Esophagus squamous epithelium (tissue), 5 donors: ENCODE measurements at regions not wholly inside any gene's neighbourhood (a gene's known extent, or its start where the extent isn't known, plus 50 kb on each side); places are given as distances from the start of the nearest gene placed in this dataset.

Experiments
- DNase-seq: peaks from one replicate; lab custom pipeline; 2025; lab: John Stamatoyannopoulos, UW
- H3K27ac ChIP-seq, 4 donors: fragments of 200-600 bp; sonication (generic); one replicate each; pipeline ENCODE4 v1.5.1; 2016 to 2019; ENCODE audit warnings: mild to moderate bottlenecking in 1 of 4
- H3K27me3 ChIP-seq, 4 donors: fragments of 200-600 bp; sonication (generic); 1 replicate in 3 of 4; 2 replicates in 1 of 4; pipeline versions ENCODE4 v1.5.1 to v1.6.0; 2017 to 2021; ENCODE audit warnings: antibody characterized with exemption in 1 of 4
- H3K36me3 ChIP-seq, 3 donors: fragments of 200-600 bp; sonication (generic); one replicate each; pipeline ENCODE4 v1.5.1; 2016 to 2019
- H3K4me1 ChIP-seq, 3 donors: fragments of 200-600 bp; sonication (generic); one replicate each; pipeline ENCODE4 v1.5.1; 2017 to 2019
- H3K4me3 ChIP-seq, 4 donors: fragments of 200-600 bp; sonication (generic); 1 replicate in 3 of 4; 2 replicates in 1 of 4; pipeline ENCODE4 v1.5.1; 2016 to 2019; ENCODE audit warnings: mild to moderate bottlenecking in 2 of 4, moderate library complexity in 1 of 4
- H3K9me3 ChIP-seq, 3 donors: fragments of 200-600 bp; sonication (generic); one replicate each; pipeline ENCODE4 v1.5.1; 2016 to 2019
- CTCF ChIP-seq, 6 experiments: fragments of 450-650 bp in 4 of 6; fragments of 200-600 bp in 2 of 6; sonication (generic) in 2 of 6; IDR thresholded peaks; one replicate each; pipeline ENCODE4 v1.5.1; 2016 to 2019; ENCODE audit warnings: antibody characterized with exemption in 6 of 6, mild to moderate bottlenecking in 4 of 6, moderate library complexity in 4 of 6
- POLR2A ChIP-seq, 4 donors: fragments of 450-650 bp; IDR thresholded peaks; one replicate each; pipeline ENCODE4 v1.6.1; 2017; ENCODE audit warnings: antibody characterized with exemption in 4 of 4, mild to moderate bottlenecking in 4 of 4, moderate library complexity in 3 of 4
- WGBS, 2 donors: methylation state at CpG; one replicate each; pipeline ENCODE4 v1.1.5; 2018; 5-methylcytosine and 5-hydroxymethylcytosine counted together
- intact Hi-C: fragments of 100-400 bp; cut with DNase I; formaldehyde crosslinking; loops from one replicate; pipeline ENCODE4 v1.15.0; 2022
- donor health status: DM: yes; HTN: yes; CAD: no.

- Histone ChIP-seq H3K4me3 (no peak overlapping the region), H3K4me1 (peaks cover 0 to 12% (median 6%) of the 10 kb centered on the region in 3 donors), H3K27ac (no peak overlapping the region), H3K9me3 (peaks cover 0 to 10% (median 6%) of the 10 kb centered on the region in 3 donors), H3K36me3 (no peaks in the 10 kb centered on the region), H3K27me3 (peaks cover 0 to 8% (median 0%) of the 10 kb centered on the region in 4 donors)
- TF ChIP-seq POLR2A (IDR thresholded peaks at IDR 0.05), result no peak
- no peak for DNase-seq
- 33 to 50% methylated on average over 3 of the region's 3 CpGs for WGBS, 2 donors
- intact Hi-C loops, result no loop called here
Observed at GRCh38 chr13:106343836-106344235, 191.6 kb downstream of the EFNB2 start.

- intact Hi-C loops, result no loop called here
- peaks cover 0 to 10% (median 6%) of the 10 kb centered on the region in 3 donors for H3K9me3 ChIP-seq
- no peaks in the 10 kb centered on the region for H3K4me1 ChIP-seq
- no peaks in the 10 kb centered on the region for H3K27me3 ChIP-seq
- no peaks in the 10 kb centered on the region for H3K36me3 ChIP-seq
- no peak overlapping the region for H3K4me3 ChIP-seq
- H3K27ac ChIP-seq, result no peak overlapping the region
- DNase-seq, result no peak
- WGBS, 2 donors, result 82 to 83% methylated on average over 2 of the region's 2 CpGs
- TF ChIP-seq POLR2A (IDR thresholded peaks at IDR 0.05) (no peak), CTCF (IDR thresholded peaks at IDR 0.05) (no peak)
Observed at GRCh38 chr13:106340249-106340648, 195.2 kb downstream of the EFNB2 start.

- H3K27me3 ChIP-seq, result no peaks in the 10 kb centered on the region
- H3K36me3 ChIP-seq, result no peaks in the 10 kb centered on the region
- 64 to 67% methylated on average over 7 of the region's 7 CpGs for WGBS, 2 donors
- no peaks in the 10 kb centered on the region for H3K4me1 ChIP-seq
- TF ChIP-seq CTCF (IDR thresholded peaks at IDR 0.05) (no peak), POLR2A (IDR thresholded peaks at IDR 0.05) (no peak)
- no peak for DNase-seq
- intact Hi-C loops, result no loop called here
- H3K9me3 ChIP-seq, result peaks cover 0 to 10% (median 6%) of the 10 kb centered on the region in 3 donors
- no peak overlapping the region for H3K27ac ChIP-seq
- no peak overlapping the region for H3K4me3 ChIP-seq
Observed at GRCh38 chr13:106337096-106337850, 198.2 kb downstream of the EFNB2 start.

- H3K36me3 ChIP-seq, result no peaks in the 10 kb centered on the region
- H3K27ac ChIP-seq, result no peak overlapping the region
- intact Hi-C loops, result no loop called here
- H3K27me3 ChIP-seq, result no peaks in the 10 kb centered on the region
- no peaks in the 10 kb centered on the region for H3K4me1 ChIP-seq
- H3K4me3 ChIP-seq, result no peak overlapping the region
- no peak for DNase-seq
- 63 to 78% methylated on average over 7 of the region's 7 CpGs for WGBS, 2 donors
- H3K9me3 ChIP-seq, result peaks cover 0 to 10% (median 6%) of the 10 kb centered on the region in 3 donors
- TF ChIP-seq CTCF (IDR thresholded peaks at IDR 0.05) (no peak), POLR2A (IDR thresholded peaks at IDR 0.05) (no peak)
Observed at GRCh38 chr13:106336668-106337067, 198.8 kb downstream of the EFNB2 start.

GRCh38 chr13:106332621-106333020, 202.8 kb downstream of the EFNB2 start:
- H3K27me3 ChIP-seq, result no peaks in the 10 kb centered on the region
- H3K4me1 ChIP-seq, result no peaks in the 10 kb centered on the region
- TF ChIP-seq POLR2A (IDR thresholded peaks at IDR 0.05) (no peak), CTCF (IDR thresholded peaks at IDR 0.05) (no peak)
- no peak overlapping the region for H3K4me3 ChIP-seq
- H3K27ac ChIP-seq, result no peak overlapping the region
- WGBS, 2 donors, result 64 to 76% methylated on average over 4 of the region's 4 CpGs
- H3K9me3 ChIP-seq, result no peaks in the 10 kb centered on the region
- intact Hi-C loops, result no loop called here
- no peaks in the 10 kb centered on the region for H3K36me3 ChIP-seq
- no peak for DNase-seq
